COLO668 (cell line): ENCODE measurements at regions not wholly inside any gene's neighbourhood (a gene's known extent, or its start where the extent isn't known, plus 50 kb on each side); places are given as distances from the start of the nearest gene placed in this dataset.

Source experiments
- DNase-seq: peaks from one replicate; lab custom pipeline; 2025; ENCODE audit not compliant: unreplicated experiment; lab: John Stamatoyannopoulos, UW

GRCh38 chr5:141753143-141753970 is 71.3 kb upstream of the ARAP3 start:
- DNase-seq: no peak

GRCh38 chr5:141747152-141748141 is 65.4 kb upstream of the ARAP3 start:
- DNase-seq: peak; percentile 81

GRCh38 chr5:141746395-141746794 is 64.4 kb upstream of the ARAP3 start:
- no peak for DNase-seq

GRCh38 chr5:141745390-141745789 is 63.4 kb upstream of the ARAP3 start:
- DNase-seq: no peak

- DNase-seq: peak; percentile 54
These were observed 61.8 kb upstream of the ARAP3 start for GRCh38 chr5:141743866-141744272.

- peak; percentile 70 for DNase-seq
These were observed 61.1 kb upstream of the ARAP3 start for GRCh38 chr5:141742866-141743851.

- DNase-seq: no peak
These were observed 60.1 kb upstream of the ARAP3 start for GRCh38 chr5:141742144-141742543.

- DNase-seq: no peak
These were observed 58.9 kb upstream of the ARAP3 start for GRCh38 chr5:141740885-141741284.

GRCh38 chr5:141737535-141737934 is 55.5 kb upstream of the ARAP3 start:
- no peak for DNase-seq

- DNase-seq: no peak
These were observed 53.8 kb upstream of the ARAP3 start for GRCh38 chr5:141735823-141736222.

GRCh38 chr5:141734501-141735229 is 52.6 kb upstream of the ARAP3 start:
- DNase-seq: peak; percentile 77

- DNase-seq: no peak
These were observed 51.2 kb upstream of the ARAP3 start for GRCh38 chr5:141733198-141733597.

- no peak for DNase-seq
These were observed 50.4 kb upstream of the ARAP3 start for GRCh38 chr5:141732417-141732816.
